Superior temporal gyrus (tissue), 1 donor: ENCODE measurements at regions not wholly inside any gene's neighbourhood (a gene's known extent, or its start where the extent isn't known, plus 50 kb on each side); places are given as distances from the start of the nearest gene placed in this dataset.
"Not testable (repeated sequence)": the region's sequence is repeated elsewhere in the genome, so short reads cannot be mapped to it uniquely, and the experiment has no call there.

ENCODE experiments used
- DNase-seq: peaks from one replicate; pipeline ENCODE4 v3.0.0-alpha.2; 2016; ENCODE audit errors: extremely low spot score

- DNase-seq = no peak
Observed at GRCh38 chr6:81564470-81565068, 187.9 kb downstream of the TENT5A start.

- DNase-seq = no peak
Observed at GRCh38 chr6:81562169-81562568, 190.3 kb downstream of the TENT5A start.

- no peak for DNase-seq
Observed at GRCh38 chr6:81561731-81562130, 190.8 kb downstream of the TENT5A start.

GRCh38 chr6:81561071-81561564, 191.4 kb downstream of the TENT5A start:
- no peak for DNase-seq

GRCh38 chr6:81557811-81558210, 194.7 kb downstream of the TENT5A start:
- no peak for DNase-seq

GRCh38 chr6:81556551-81556950, 195.9 kb downstream of the TENT5A start:
- no peak for DNase-seq

- no peak for DNase-seq
Observed at GRCh38 chr6:81553216-81553615, 199.3 kb downstream of the TENT5A start.

- no peak for DNase-seq
Observed at GRCh38 chr6:81552644-81553043, 199.8 kb downstream of the TENT5A start.

- DNase-seq = no peak
Observed at GRCh38 chr6:81547149-81547548, 205.3 kb downstream of the TENT5A start.

- no peak for DNase-seq
Observed at GRCh38 chr6:81534934-81535465, 217.5 kb downstream of the TENT5A start.

- no peak for DNase-seq
Observed at GRCh38 chr6:81531869-81532561, 220.5 kb downstream of the TENT5A start.

- no peak for DNase-seq
Observed at GRCh38 chr6:81517455-81517854, 235.0 kb downstream of the TENT5A start.

GRCh38 chr6:81515562-81516453, 236.7 kb downstream of the TENT5A start:
- DNase-seq = no peak

GRCh38 chr6:81514195-81514594, 238.3 kb downstream of the TENT5A start:
- DNase-seq = not testable (repeated sequence)

- DNase-seq = no peak
Observed at GRCh38 chr6:81511423-81511822, 241.1 kb downstream of the TENT5A start.

- no peak for DNase-seq
Observed at GRCh38 chr6:81495999-81496398, 256.5 kb downstream of the TENT5A start.

- no peak for DNase-seq
Observed at GRCh38 chr6:81491454-81492101, 260.9 kb downstream of the TENT5A start.

GRCh38 chr6:81487489-81487888, 265.0 kb downstream of the TENT5A start:
- DNase-seq = peak; percentile 93

- DNase-seq = no peak
Observed at GRCh38 chr6:81486234-81486633, 266.2 kb downstream of the TENT5A start.

- DNase-seq = peak; percentile 56
Observed at GRCh38 chr6:81485395-81485794, 267.1 kb downstream of the TENT5A start.

- DNase-seq = no peak
Observed at GRCh38 chr6:81484251-81484650, 268.2 kb downstream of the TENT5A start.

GRCh38 chr6:81480139-81480538, 272.3 kb downstream of the TENT5A start:
- DNase-seq = no peak
